ENCODE measurements at regions not wholly inside any gene's neighbourhood (a gene's known extent, or its start where the extent isn't known, plus 50 kb on each side); places are given as distances from the start of the nearest gene placed in this dataset.

GRCh38 chr10:35751347-35751746, 109.3 kb upstream of the FZD8 start:
- dilution Hi-C loops (cut with MboI; ENCODE audit: extremely low pct_ligation_motif_present, low sequenced_read_pairs) = no loop called here
- H3K27ac ChIP-seq (ENCODE audit: insufficient read depth, low read depth, low read length) = no peak overlapping the region
- no peaks in the 10 kb centered on the region for H3K36me3 ChIP-seq (ENCODE audit: control insufficient read depth in 2 of 2, extremely low read depth in 1 of 2, insufficient read depth in 2 of 2, low read length in 2 of 2)
- H3K79me2 ChIP-seq (ENCODE audit: control insufficient read depth, insufficient read depth, low read length) = no peaks in the 10 kb centered on the region
- intact Hi-C loops (cut with micrococcal nuclease) = no loop called here
- H3K9me3 ChIP-seq (replicated peaks; ENCODE audit: control insufficient read depth, insufficient read depth, low read length) = no peaks in the 10 kb centered on the region
- H3K9me1 ChIP-seq (replicated peaks; ENCODE audit: control insufficient read depth, extremely low read depth, insufficient read depth, low read length) = no peaks in the 10 kb centered on the region
- no peaks in the 10 kb centered on the region for H4K20me1 ChIP-seq (replicated peaks; ENCODE audit: control insufficient read depth, extremely low read depth, insufficient read depth, low read length)
- no peaks in the 10 kb centered on the region for H3K4me1 ChIP-seq (ENCODE audit: control insufficient read depth, extremely low read depth, insufficient read depth, low read length)
- H3K27me3 ChIP-seq (ENCODE audit: control insufficient read depth in 2 of 2, insufficient read depth in 2 of 2, low read length in 2 of 2) = peaks cover 0 to 3% of the 10 kb centered on the region in 2 experiments
- H3K4me2 ChIP-seq (ENCODE audit: insufficient read depth, low read length) = no peak overlapping the region
- H3K9ac ChIP-seq (replicated peaks; ENCODE audit: extremely low read depth, insufficient read depth, low read length) = no peak overlapping the region
- no peak for DNase-seq (ENCODE audit: low read depth, low spot score)
- ChIA-PET POLR2A (no interaction called here), CTCF (no interaction called here)
- no peak for FAIRE-seq
- BruUV-seq (replicated peaks) = no TSS peak
- TF ChIP-seq MYC (IDR thresholded peaks at IDR 0.05; ENCODE audit: low read depth, low read length) (no peak), POLR2AphosphoS5 (IDR thresholded peaks at IDR 0.05; ENCODE audit: insufficient read depth, low read depth, low read length) (no peak), JUN (IDR thresholded peaks at IDR 0.05; ENCODE audit: borderline replicate concordance, insufficient read depth, insufficient read length, low read depth) (no peak), POLR2A (IDR thresholded peaks at IDR 0.05; ENCODE audit: low read depth, low read length) (no peak), EZH2 (IDR thresholded peaks at IDR 0.05; ENCODE audit: borderline replicate concordance, low read depth, low read length, severe bottlenecking) (no peak), CTCF (IDR thresholded peaks at IDR 0.05; ENCODE audit: extremely low read depth in 1 of 2, insufficient read depth in 1 of 2, low read depth in 1 of 2, low read length in 2 of 2) (no peak), MAX (IDR thresholded peaks at IDR 0.05; ENCODE audit: insufficient read depth, insufficient read length) (no peak), GATA2 (IDR thresholded peaks at IDR 0.05; ENCODE audit: insufficient read depth, insufficient read length, low read depth, low read length) (no peak), FOS (IDR thresholded peaks at IDR 0.05; ENCODE audit: borderline replicate concordance, insufficient read depth, low read length) (no peak)
- no peak overlapping the region for H3K4me3 ChIP-seq (replicated peaks in 1 of 3; ENCODE audit: insufficient read depth in 1 of 3, low read depth in 1 of 3, low read length in 3 of 3)
- H2AFZ ChIP-seq (ENCODE audit: low read depth, low read length) = no peak overlapping the region

Data from endothelial cell of umbilical vein (primary cell).